HCT116 (cell line): ENCODE measurements at regions not wholly inside any gene's neighbourhood (a gene's known extent, or its start where the extent isn't known, plus 50 kb on each side); places are given as distances from the start of the nearest gene placed in this dataset.

Experiments
- ATAC-seq: fragments of 200-7000 bp; cut with Tn5 transposase; 2 replicates; pipeline ENCODE4 v1.9.1; 2020; ENCODE audit warnings: mild to moderate bottlenecking, moderate library complexity
- BruUV-seq: library from RNA; stranded (reverse); fragments of 400-500 nt; replicated peaks from 2 replicates; lab custom pipeline; 2021; lab: Mats Ljungman, UMichigan
- CTCF ChIA-PET: fragments of 300-600 bp; sonication (Branson Sonifier 250); formaldehyde crosslinking; loops from one replicate; lab custom pipeline; 2021; ENCODE audit warnings: antibody characterized with exemption; lab: Charles Lee
- POLR2A ChIA-PET: fragments of 300-600, 350-600 bp; sonication (Branson Sonifier 250); formaldehyde crosslinking; loops from one replicate; lab custom pipeline; 2021; ENCODE audit warnings: antibody characterized with exemption; lab: Charles Lee
- RAD21 ChIA-PET, 2 experiments: fragments of 300-600 bp; sonication (Branson Sonifier 250); formaldehyde crosslinking; loops; one replicate each; lab custom pipeline; 2023; ENCODE audit warnings: low total read pairs in 2 of 2; ENCODE audit not compliant: uncharacterized antibody in 2 of 2, unreplicated experiment in 2 of 2, low non-redundant PET in 1 of 2; lab: Charles Lee
- DNase-seq: peaks from one replicate; pipeline ENCODE4 v3.0.0-alpha.2; 2010; ENCODE audit warnings: low read depth, low spot score
- H2AFZ ChIP-seq: fragments of 200-600 bp; shearing (Covaris generic), sonication (generic); 2 replicates; pipeline ENCODE4 v1.6.1; 2017; ENCODE audit warnings: low read depth, mixed run types, mixed read lengths, antibody characterized with exemption, low read length; ENCODE audit not compliant: poor library complexity, severe bottlenecking
- H3K27ac ChIP-seq: 2 replicates; pipeline ENCODE4 v1.5.1; 2012; ENCODE audit warnings: low read depth, low read length
- H3K27me3 ChIP-seq: fragments of 200-600 bp; sonication (generic); 2 replicates; pipeline ENCODE4 v1.6.1; 2016; ENCODE audit warnings: mixed run types, low read length, mixed read lengths; ENCODE audit not compliant: insufficient read depth
- H3K36me3 ChIP-seq, 2 experiments: fragments of 200-500 bp in 1 of 2; fragments of 200-600 bp in 1 of 2; sonication (Bioruptor generic) in 1 of 2; sonication (generic) in 1 of 2; 2 replicates each; pipeline versions ENCODE4 v1.5.1 to v1.6.1; 2014 to 2016; ENCODE audit warnings: low read length in 2 of 2, inconsistent platforms in 1 of 2, mixed read lengths in 1 of 2, mixed run types in 1 of 2; ENCODE audit not compliant: insufficient read depth in 2 of 2, control insufficient read depth in 1 of 2
- H3K4me1 ChIP-seq, 2 experiments: fragments of 200-600 bp in 1 of 2; sonication (generic) in 1 of 2; 2 replicates each; pipeline versions ENCODE4 v1.5.1 to v1.6.1; 2012 to 2017; ENCODE audit warnings: low read length in 2 of 2, inconsistent platforms in 1 of 2, mild to moderate bottlenecking in 1 of 2, mixed read lengths in 1 of 2, mixed run types in 1 of 2, moderate library complexity in 1 of 2; ENCODE audit not compliant: insufficient read depth in 2 of 2, control insufficient read depth in 1 of 2
- H3K4me2 ChIP-seq: fragments of 200-600 bp; sonication (generic); 2 replicates; pipeline ENCODE4 v1.6.1; 2017; ENCODE audit warnings: mixed run types, low read length, mixed read lengths
- H3K4me3 ChIP-seq, 2 experiments: fragments of 200-600 bp in 1 of 2; sonication (generic) in 1 of 2; replicated peaks in 1 of 2; 2 replicates each; pipeline ENCODE4 v1.5.1; 2011 to 2016; ENCODE audit warnings: low read length in 2 of 2, control low read depth in 1 of 2, low read depth in 1 of 2, mild to moderate bottlenecking in 1 of 2, mixed read lengths in 1 of 2, mixed run types in 1 of 2
- H3K79me2 ChIP-seq: fragments of 200-600 bp; sonication (generic); 2 replicates; pipeline ENCODE4 v1.6.1; 2017; ENCODE audit warnings: mild to moderate bottlenecking, mixed run types, low read length, moderate library complexity, mixed read lengths; ENCODE audit not compliant: insufficient read depth
- H3K9ac ChIP-seq: fragments of 200-600 bp; sonication (generic); 2 replicates; pipeline ENCODE4 v1.6.1; 2016; ENCODE audit warnings: low read length, mixed read lengths
- H3K9me2 ChIP-seq: fragments of 200-600 bp; sonication (generic), shearing (Covaris generic); 2 replicates; pipeline ENCODE4 v1.6.1; 2017; ENCODE audit warnings: mixed run types, mild to moderate bottlenecking, moderate library complexity; ENCODE audit not compliant: insufficient read depth
- H3K9me3 ChIP-seq, 2 experiments: fragments of 200-500 bp in 1 of 2; fragments of 200-600 bp in 1 of 2; sonication (Bioruptor generic) in 1 of 2; sonication (generic) in 1 of 2; 2 replicates each; pipeline ENCODE4 v1.6.1; 2014 to 2017; ENCODE audit warnings: low read length in 2 of 2, mixed read lengths in 2 of 2, inconsistent platforms in 1 of 2, low read depth in 1 of 2, mild to moderate bottlenecking in 1 of 2, mixed run types in 1 of 2, moderate library complexity in 1 of 2; ENCODE audit not compliant: control insufficient read depth in 1 of 2, insufficient read depth in 1 of 2
- H4K20me1 ChIP-seq: fragments of 200-600 bp; sonication (generic), shearing (Covaris generic); 2 replicates; pipeline ENCODE4 v1.6.1; 2017; ENCODE audit warnings: mixed run types, mild to moderate bottlenecking, moderate library complexity; ENCODE audit not compliant: insufficient read depth
- CEBPB ChIP-seq: IDR thresholded peaks from 2 replicates; pipeline ENCODE4 v1.6.1; 2012; ENCODE audit warnings: low read depth
- EGR1 ChIP-seq: IDR thresholded peaks from 2 replicates; pipeline ENCODE4 v1.6.1; 2012; ENCODE audit warnings: low read depth
- FOSL1 ChIP-seq: IDR thresholded peaks from 2 replicates; pipeline ENCODE4 v1.6.1; 2012; ENCODE audit warnings: low read depth
- JUND ChIP-seq: IDR thresholded peaks from 2 replicates; pipeline ENCODE4 v1.6.1; 2012
- POLR2A ChIP-seq: IDR thresholded peaks from 2 replicates; pipeline ENCODE4 v1.7.0; 2011; ENCODE audit warnings: borderline replicate concordance; ENCODE audit not compliant: insufficient read depth, insufficient read length; ENCODE audit errors: extremely low read depth
- RAD21 ChIP-seq: IDR thresholded peaks from 2 replicates; pipeline ENCODE4 v1.6.1; 2012; ENCODE audit warnings: low read depth, mild to moderate bottlenecking
- SIN3A ChIP-seq: IDR thresholded peaks from 2 replicates; pipeline ENCODE4 v1.6.1; 2012; ENCODE audit warnings: low read depth
- SP1 ChIP-seq: IDR thresholded peaks from 2 replicates; pipeline ENCODE4 v1.6.1; 2012; ENCODE audit warnings: low read depth
- SRF ChIP-seq: IDR thresholded peaks from 2 replicates; pipeline ENCODE4 v1.6.1; 2012; ENCODE audit warnings: low read depth
- ZBTB33 ChIP-seq: IDR thresholded peaks from 2 replicates; pipeline ENCODE4 v1.6.1; 2011; ENCODE audit warnings: mild to moderate bottlenecking, low read length, moderate library complexity; ENCODE audit not compliant: insufficient replicate concordance; ENCODE audit errors: extremely low read depth
- intact Hi-C: fragments of 100-400 bp; cut with micrococcal nuclease; formaldehyde crosslinking; loops from 2 replicates; pipeline ENCODE4 v1.10.0; 2022

- Histone ChIP-seq H3K4me1 (peaks cover 0 to 10% of the 10 kb centered on the region in 2 experiments; a peak in 2 of 4 replicates), H3K27me3 (no peaks in the 10 kb centered on the region), H2AFZ (no peak overlapping the region), H3K9ac (no peak overlapping the region), H3K4me3 (no peak overlapping the region)
- CTCF ChIA-PET, result no interaction called here
- ATAC-seq, result no peak
- TF ChIP-seq SIN3A (no peak), ZBTB33 (no peak), RAD21 (no peak), SP1 (no peak)
- TF ChIP-seq, all 23 proteins: peak for 0
- H3K36me3 ChIP-seq, result no peaks in the 10 kb centered on the region
- no peak overlapping the region for H3K27ac ChIP-seq
- no peak overlapping the region for H3K4me2 ChIP-seq
- no peaks in the 10 kb centered on the region for H3K79me2 ChIP-seq
- no peaks in the 10 kb centered on the region for H3K9me3 ChIP-seq
- ChIA-PET POLR2A (no interaction called here), RAD21 (no interaction called here)
- no peaks in the 10 kb centered on the region for H4K20me1 ChIP-seq
- intact Hi-C loops, result no loop called here
- BruUV-seq, result no TSS peak
- no peak for DNase-seq
- H3K9me2 ChIP-seq, result no peaks in the 10 kb centered on the region
Measured at GRCh38 chr9:107163370-107163769, 119.7 kb upstream of the RAD23B start.

GRCh38 chr9:107169796-107170195 is 113.3 kb upstream of the RAD23B start:
- no peak overlapping the region for H3K9ac ChIP-seq
- intact Hi-C loops, result no loop called here
- no peaks in the 10 kb centered on the region for H3K9me2 ChIP-seq
- H3K4me1 ChIP-seq, result peaks cover 0 to 29% of the 10 kb centered on the region in 2 experiments; a peak in 2 of 4 replicates
- H3K27ac ChIP-seq, result no peak overlapping the region
- TF ChIP-seq FOSL1, result no peak
- TF ChIP-seq JUND, result no peak
- no peak for TF ChIP-seq EGR1
- TF ChIP-seq POLR2A, result no peak
- no peak for TF ChIP-seq CEBPB
- TF ChIP-seq SRF, result no peak
- TF ChIP-seq RAD21, result no peak
- no peaks in the 10 kb centered on the region for H3K9me3 ChIP-seq
- ChIA-PET POLR2A (interaction anchor here (1.6 kb wide), 1 partner anchor 12 kb away, joined by 3 read pairs; no protein-coding TSS in a partner anchor), RAD21 (no interaction called here), CTCF (no interaction called here)
- ATAC-seq (no peak), DNase-seq (no peak)
- no TSS peak for BruUV-seq
- H3K27me3 ChIP-seq, result no peaks in the 10 kb centered on the region
- H3K79me2 ChIP-seq, result no peaks in the 10 kb centered on the region
- H4K20me1 ChIP-seq, result no peaks in the 10 kb centered on the region
- H3K4me3 ChIP-seq, result no peak overlapping the region
- no peaks in the 10 kb centered on the region for H3K36me3 ChIP-seq
- H2AFZ ChIP-seq, result no peak overlapping the region
- no peak overlapping the region for H3K4me2 ChIP-seq
